Keratinocyte (primary cell): ENCODE measurements at regions not wholly inside any gene's neighbourhood (a gene's known extent, or its start where the extent isn't known, plus 50 kb on each side); places are given as distances from the start of the nearest gene placed in this dataset.

Experiments used
- DNase-seq: peaks from one replicate; pipeline ENCODE4 v3.0.0-alpha.2; 2011; ENCODE audit warnings: low read depth, missing footprints, low spot score
- FAIRE-seq: peaks from 2 replicates; lab custom pipeline; 2011; peaks lifted over from hg19 to GRCh38; lab: Jason Lieb, UNC
- H2AFZ ChIP-seq: 2 replicates; pipeline ENCODE4 v1.6.0; 2012; ENCODE audit warnings: low read length, control low read depth, inconsistent platforms; ENCODE audit not compliant: control insufficient read depth
- H3K27ac ChIP-seq: 2 replicates; pipeline ENCODE4 v1.5.1; 2011; ENCODE audit warnings: low read length; ENCODE audit not compliant: control insufficient read depth, insufficient read depth
- H3K27me3 ChIP-seq: 3 replicates; pipeline ENCODE4 v1.6.0; 2011; ENCODE audit warnings: low read length; ENCODE audit not compliant: control insufficient read depth, insufficient read depth; ENCODE audit errors: extremely low read depth
- H3K36me3 ChIP-seq, 2 experiments: 2 replicates in 1 of 2; 3 replicates in 1 of 2; pipeline ENCODE4 v1.5.1; 2011; ENCODE audit warnings: low read length in 2 of 2, mild to moderate bottlenecking in 1 of 2; ENCODE audit not compliant: control insufficient read depth in 2 of 2, insufficient read depth in 2 of 2; ENCODE audit errors: extremely low read depth in 1 of 2
- H3K4me1 ChIP-seq: 3 replicates; pipeline ENCODE4 v1.5.1; 2011; ENCODE audit warnings: low read length; ENCODE audit not compliant: control insufficient read depth, insufficient read depth; ENCODE audit errors: extremely low read depth
- H3K4me2 ChIP-seq: 3 replicates; pipeline ENCODE4 v1.6.0; 2011; ENCODE audit warnings: low read depth, low read length; ENCODE audit not compliant: control insufficient read depth, insufficient read depth; ENCODE audit errors: extremely low read depth
- H3K4me3 ChIP-seq, 3 experiments: fragments of 200-600 bp in 1 of 3; sonication (generic) in 1 of 3; 2 replicates in 2 of 3; 3 replicates in 1 of 3; pipeline ENCODE4 v1.5.1; 2011 to 2016; ENCODE audit warnings: low read length in 3 of 3, mild to moderate bottlenecking in 3 of 3, control low read depth in 2 of 3, inconsistent platforms in 1 of 3, low read depth in 1 of 3, mixed read lengths in 1 of 3, mixed run types in 1 of 3, moderate library complexity in 1 of 3; ENCODE audit not compliant: control insufficient read depth in 2 of 3, insufficient read depth in 2 of 3; ENCODE audit errors: extremely low read depth in 1 of 3
- H3K79me2 ChIP-seq: 2 replicates; pipeline ENCODE4 v1.6.0; 2012; ENCODE audit warnings: low read length; ENCODE audit not compliant: control insufficient read depth, insufficient read depth
- H3K9ac ChIP-seq: 3 replicates; pipeline ENCODE4 v1.6.0; 2011; ENCODE audit warnings: low read length; ENCODE audit not compliant: control insufficient read depth, insufficient read depth; ENCODE audit errors: extremely low read depth
- H3K9me1 ChIP-seq: 3 replicates; pipeline ENCODE4 v1.6.0; 2011; ENCODE audit warnings: low read length; ENCODE audit not compliant: control insufficient read depth, insufficient read depth; ENCODE audit errors: extremely low read depth
- H3K9me3 ChIP-seq: 2 replicates; pipeline ENCODE4 v1.5.1; 2012; ENCODE audit warnings: low read depth, low read length; ENCODE audit not compliant: control insufficient read depth
- H4K20me1 ChIP-seq: 3 replicates; pipeline ENCODE4 v1.6.0; 2011; ENCODE audit warnings: low read length; ENCODE audit not compliant: control insufficient read depth, insufficient read depth; ENCODE audit errors: extremely low read depth
- CTCF ChIP-seq, 3 experiments: IDR thresholded peaks in 1 of 3; conservative IDR thresholded peaks in 1 of 3; optimal IDR thresholded peaks in 1 of 3; 2 replicates in 2 of 3; 3 replicates in 1 of 3; pipeline versions ENCODE3 to v1.5.1; 2011; ENCODE audit warnings: low read length in 3 of 3, mild to moderate bottlenecking in 3 of 3, moderate library complexity in 2 of 3, control low read depth in 1 of 3, inconsistent platforms in 1 of 3; ENCODE audit not compliant: insufficient read depth in 2 of 3; ENCODE audit errors: extremely low read depth in 1 of 3
- EZH2 ChIP-seq: IDR thresholded peaks from one replicate; pipeline ENCODE4 v1.6.1; 2012; ENCODE audit warnings: inconsistent platforms, mild to moderate bottlenecking, low read length, moderate library complexity
- dilution Hi-C: fragments of 300-500 bp; cut with MboI; formaldehyde crosslinking; loops from one replicate; pipeline ENCODE4 v1.7.0; 2020; ENCODE audit warnings: low sequenced_read_pairs; ENCODE audit not compliant: extremely low pct_ligation_motif_present

- no peak overlapping the region for H3K4me2 ChIP-seq
- no peak overlapping the region for H2AFZ ChIP-seq
- TF ChIP-seq EZH2: no peak
- TF ChIP-seq CTCF (optimal IDR thresholded peaks at IDR 0.05 in 1 of 3, IDR thresholded peaks at IDR 0.05 in 1 of 3, conservative IDR thresholded peaks at IDR 0.05 in 1 of 3; ENCODE audit: extremely low read depth in 1 of 3, insufficient read depth in 2 of 3, low read length in 3 of 3): no peak
- H3K36me3 ChIP-seq: no peaks in the 10 kb centered on the region
- H3K9me3 ChIP-seq: no peaks in the 10 kb centered on the region
- H3K4me3 ChIP-seq: no peak overlapping the region
- FAIRE-seq (no peak), DNase-seq (no peak)
- no peaks in the 10 kb centered on the region for H3K4me1 ChIP-seq
- dilution Hi-C loops: no loop called here
- no peak overlapping the region for H3K9ac ChIP-seq
- no peaks in the 10 kb centered on the region for H3K9me1 ChIP-seq
- H3K79me2 ChIP-seq: no peaks in the 10 kb centered on the region
- no peaks in the 10 kb centered on the region for H4K20me1 ChIP-seq
- no peaks in the 10 kb centered on the region for H3K27me3 ChIP-seq
- H3K27ac ChIP-seq: no peak overlapping the region
Observed at GRCh38 chr21:19609611-19610010, 1206.0 kb upstream of the TMPRSS15 start.

GRCh38 chr21:19621837-19622496 is 1218.4 kb upstream of the TMPRSS15 start:
- H3K27me3 ChIP-seq: no peaks in the 10 kb centered on the region
- H4K20me1 ChIP-seq: no peaks in the 10 kb centered on the region
- no peaks in the 10 kb centered on the region for H3K4me1 ChIP-seq
- no peak for DNase-seq
- no peak overlapping the region for H3K9ac ChIP-seq
- H3K36me3 ChIP-seq: no peaks in the 10 kb centered on the region
- dilution Hi-C loops: no loop called here
- TF ChIP-seq CTCF (optimal IDR thresholded peaks at IDR 0.05 in 1 of 3, IDR thresholded peaks at IDR 0.05 in 1 of 3, conservative IDR thresholded peaks at IDR 0.05 in 1 of 3; ENCODE audit: extremely low read depth in 1 of 3, insufficient read depth in 2 of 3, low read length in 3 of 3) (no peak), EZH2 (no peak)
- H3K4me3 ChIP-seq: no peak overlapping the region
- H2AFZ ChIP-seq: no peak overlapping the region
- no peaks in the 10 kb centered on the region for H3K9me3 ChIP-seq
- H3K4me2 ChIP-seq: no peak overlapping the region
- no peaks in the 10 kb centered on the region for H3K79me2 ChIP-seq
- H3K9me1 ChIP-seq: no peaks in the 10 kb centered on the region
- H3K27ac ChIP-seq: no peak overlapping the region
- FAIRE-seq: no peak
